Memory B cell (primary cell): ENCODE measurements at regions not wholly inside any gene's neighbourhood (a gene's known extent, or its start where the extent isn't known, plus 50 kb on each side); places are given as distances from the start of the nearest gene placed in this dataset.
"Not testable (repeated sequence)": the region's sequence is repeated elsewhere in the genome, so short reads cannot be mapped to it uniquely, and the experiment has no call there.

Experiments used
- ATAC-seq: fragments of 150-1000 bp; cut with Tn5 transposase; 2 replicates; pipeline ENCODE4 v1.10.0; 2021; ENCODE audit warnings: low read depth, mild to moderate bottlenecking, moderate library complexity
- DNase-seq, 2 donors: peaks; one replicate each; pipeline ENCODE4 v3.0.0; 2022; ENCODE audit warnings: low spot score in 2 of 2
- H3K27ac Mint-ChIP-seq: one replicate; pipeline ENCODE4 v1.8.0; 2022; ENCODE audit warnings: mild to moderate bottlenecking, moderate library complexity, mixed read lengths
- H3K27me3 Mint-ChIP-seq: one replicate; pipeline ENCODE4 v1.8.0; 2022; ENCODE audit warnings: mixed read lengths
- H3K36me3 Mint-ChIP-seq: one replicate; pipeline ENCODE4 v1.8.0; 2022; ENCODE audit warnings: mild to moderate bottlenecking, mixed read lengths
- H3K4me1 Mint-ChIP-seq: one replicate; pipeline ENCODE4 v1.8.0; 2022; ENCODE audit warnings: mixed read lengths
- H3K4me3 Mint-ChIP-seq: one replicate; pipeline ENCODE4 v1.8.0; 2022; ENCODE audit warnings: mild to moderate bottlenecking, moderate library complexity, mixed read lengths
- H3K9me3 Mint-ChIP-seq: one replicate; pipeline ENCODE4 v1.8.0; 2022; ENCODE audit warnings: mixed read lengths

DNA sequence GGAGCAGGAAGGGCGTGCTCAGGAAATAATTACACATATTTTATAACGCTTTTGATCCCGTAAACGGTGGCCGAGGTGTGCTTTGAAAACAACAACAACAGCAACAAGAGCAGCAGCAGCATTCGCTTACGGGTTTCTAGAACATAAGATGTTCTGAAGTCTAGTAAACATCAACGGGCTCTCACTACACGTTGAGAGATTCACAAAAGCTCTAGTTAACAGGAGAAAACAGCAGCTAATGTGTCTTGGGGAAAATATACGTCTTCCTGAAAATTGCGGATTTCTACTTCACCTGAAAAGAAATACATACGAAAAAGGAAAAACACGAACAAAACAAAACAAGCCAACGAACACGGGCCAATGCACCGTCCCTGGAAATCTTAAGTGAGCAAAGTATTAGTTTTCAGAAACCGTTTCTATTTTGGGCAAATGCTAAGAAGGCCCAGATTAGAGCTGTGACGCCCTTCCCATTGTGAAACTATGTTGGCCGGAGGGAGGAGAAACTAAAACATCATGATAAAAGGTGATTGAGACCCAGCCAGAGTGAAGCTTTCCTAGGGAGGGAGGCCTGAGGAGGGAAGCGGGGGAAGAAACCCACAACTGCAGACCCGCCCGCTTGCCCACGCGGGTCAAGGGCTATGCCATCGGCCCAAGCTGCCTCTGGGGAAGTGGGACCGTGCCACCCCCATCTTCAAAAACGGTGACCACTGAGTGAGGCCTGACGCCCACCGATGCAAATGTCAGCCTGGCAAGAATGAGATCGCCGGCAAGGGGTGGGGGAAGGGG lies 105.9 kb upstream of the ANKRD30BL start:
- not testable (repeated sequence) for H3K4me3 Mint-ChIP-seq, DNase-seq, H3K27ac Mint-ChIP-seq, ATAC-seq, H3K4me1 Mint-ChIP-seq, H3K36me3 Mint-ChIP-seq, H3K27me3 Mint-ChIP-seq, H3K9me3 Mint-ChIP-seq

- not testable (repeated sequence) for H3K4me3 Mint-ChIP-seq, H3K9me3 Mint-ChIP-seq, H3K4me1 Mint-ChIP-seq, H3K36me3 Mint-ChIP-seq, H3K27ac Mint-ChIP-seq, ATAC-seq, H3K27me3 Mint-ChIP-seq, DNase-seq
Observed at GRCh38 chr2:132268284-132268976, 106.7 kb upstream of the ANKRD30BL start.

GRCh38 chr2:132268977-132269523 lies 107.3 kb upstream of the ANKRD30BL start:
- Mint-ChIP-seq H3K36me3 (no peaks in the 10 kb centered on the region), H3K27ac (no peak overlapping the region), H3K27me3 (peaks cover under 1% of the 10 kb centered on the region), H3K9me3 (no peaks in the 10 kb centered on the region), H3K4me1 (no peaks in the 10 kb centered on the region), H3K4me3 (no peak overlapping the region)
- ATAC-seq (no peak), DNase-seq (no peak)

DNA sequence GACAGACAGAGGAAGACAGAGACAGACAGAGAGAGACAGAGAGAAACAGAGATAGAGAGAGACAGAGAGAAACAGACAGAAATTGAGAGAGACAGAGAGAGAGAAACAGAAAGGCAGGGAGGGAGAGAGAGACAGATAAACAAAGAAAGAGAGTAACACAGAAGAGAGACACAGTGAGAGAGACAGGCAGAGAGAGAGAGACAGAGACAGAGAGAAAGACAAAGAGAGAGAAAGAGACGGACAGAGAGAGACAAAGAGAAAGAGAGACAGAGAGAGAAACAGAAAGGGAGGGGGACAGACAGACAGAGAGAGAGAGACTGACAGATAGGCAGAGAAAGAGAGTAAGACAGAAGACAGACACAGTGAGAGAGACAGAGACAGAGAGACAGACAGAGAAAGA lies 108.5 kb upstream of the ANKRD30BL start:
- no peak overlapping the region for H3K4me3 Mint-ChIP-seq

DNA sequence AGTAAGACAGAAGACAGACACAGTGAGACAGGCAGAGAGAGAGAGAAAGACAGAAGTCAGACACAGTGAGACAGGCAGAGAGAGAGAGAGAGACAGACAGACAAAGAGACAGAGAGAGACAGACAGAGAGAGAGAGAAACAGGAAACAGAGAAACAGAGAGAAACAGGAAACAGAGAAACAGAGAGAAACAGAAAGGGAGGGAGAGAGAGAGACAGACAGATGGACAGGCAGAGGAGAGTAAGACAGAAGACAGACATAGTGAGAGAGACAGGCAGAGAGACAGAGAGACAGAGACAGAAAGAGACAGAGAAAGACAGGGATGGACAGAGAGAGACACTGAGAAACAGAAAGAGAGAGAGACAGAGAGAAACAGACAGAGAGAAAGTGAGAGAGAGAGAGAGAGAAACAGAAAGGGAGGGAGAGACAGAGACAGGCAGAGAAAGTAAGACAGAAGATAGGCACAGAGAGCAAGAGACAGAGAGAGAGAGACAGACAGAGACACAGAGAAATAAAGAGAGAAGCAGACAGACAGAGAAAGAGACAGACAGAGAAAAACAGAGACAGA lies 109.3 kb upstream of the ANKRD30BL start:
- Mint-ChIP-seq H3K4me1 (no peaks in the 10 kb centered on the region), H3K9me3 (peaks cover 2% of the 10 kb centered on the region), H3K27me3 (peaks cover 2% of the 10 kb centered on the region), H3K27ac (no peak overlapping the region), H3K4me3 (no peak overlapping the region), H3K36me3 (no peaks in the 10 kb centered on the region)
- DNase-seq (no peak), ATAC-seq (no peak)

More for the DNA sequence above, 108.5 kb upstream of the ANKRD30BL start:
- Mint-ChIP-seq H3K9me3 (peaks cover 2% of the 10 kb centered on the region), H3K27me3 (peaks cover 2% of the 10 kb centered on the region), H3K4me1 (no peaks in the 10 kb centered on the region), H3K36me3 (no peaks in the 10 kb centered on the region), H3K27ac (no peak overlapping the region)
- ATAC-seq (no peak), DNase-seq (no peak)

- not testable (repeated sequence) for H3K4me1 Mint-ChIP-seq, H3K27ac Mint-ChIP-seq, DNase-seq, H3K27me3 Mint-ChIP-seq, H3K9me3 Mint-ChIP-seq, H3K36me3 Mint-ChIP-seq, H3K4me3 Mint-ChIP-seq, ATAC-seq
Observed at GRCh38 chr2:132271794-132272193, 110.0 kb upstream of the ANKRD30BL start.

- no peak for ATAC-seq
- peaks cover 3% of the 10 kb centered on the region for H3K4me1 Mint-ChIP-seq
- H3K27me3 Mint-ChIP-seq, result peaks cover 2% of the 10 kb centered on the region
- no peak overlapping the region for H3K4me3 Mint-ChIP-seq
- H3K36me3 Mint-ChIP-seq, result no peaks in the 10 kb centered on the region
- DNase-seq, result no peak
- H3K27ac Mint-ChIP-seq, result no peak overlapping the region
- H3K9me3 Mint-ChIP-seq, result peaks cover 9% of the 10 kb centered on the region
Observed at GRCh38 chr2:132272713-132273112, 111.0 kb upstream of the ANKRD30BL start.

DNA sequence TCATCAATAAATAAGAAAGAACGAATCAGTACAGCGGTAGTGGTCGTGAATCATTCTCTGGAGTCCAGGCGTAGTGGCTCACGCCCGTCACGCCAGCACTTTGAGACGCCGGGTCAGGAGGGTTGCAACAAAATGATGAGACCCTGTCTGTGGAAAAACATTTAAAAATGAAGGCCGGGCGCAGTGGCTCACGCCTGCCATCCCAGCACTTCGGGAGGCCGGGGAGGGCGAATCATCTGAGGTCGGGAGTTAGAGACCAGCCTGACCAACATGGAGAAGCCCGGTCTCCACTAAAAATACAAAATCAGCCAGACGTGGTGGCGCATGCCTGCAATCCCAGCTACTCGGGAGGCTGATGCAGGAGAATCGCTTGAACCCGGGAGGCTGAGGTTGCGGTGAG lies 111.8 kb upstream of the ANKRD30BL start:
- H3K9me3 Mint-ChIP-seq, result peaks cover 11% of the 10 kb centered on the region
- not testable (repeated sequence) for H3K4me1 Mint-ChIP-seq, H3K4me3 Mint-ChIP-seq, H3K36me3 Mint-ChIP-seq, ATAC-seq, H3K27me3 Mint-ChIP-seq, DNase-seq, H3K27ac Mint-ChIP-seq

DNA sequence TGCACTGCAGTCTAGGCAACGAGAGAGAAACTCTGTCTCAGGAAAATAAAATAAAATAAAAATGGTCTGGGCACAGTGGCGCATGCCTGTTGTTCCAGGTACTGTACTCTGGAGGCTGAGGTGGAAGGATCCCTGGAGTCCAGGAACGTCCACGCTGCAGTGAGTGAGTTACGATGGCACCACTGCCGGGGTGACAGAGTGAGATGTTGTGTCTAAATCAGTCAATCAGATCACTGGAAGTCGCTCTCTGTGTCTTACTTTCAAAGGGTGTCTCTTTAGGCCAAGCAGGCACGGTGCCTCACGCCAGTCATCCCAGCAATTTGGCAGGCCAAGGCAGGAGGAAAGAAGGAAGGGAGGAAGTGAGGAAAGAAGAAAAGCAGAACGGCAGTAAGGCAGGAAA lies 112.2 kb upstream of the ANKRD30BL start:
- no peak overlapping the region for H3K27ac Mint-ChIP-seq
- peaks cover 1% of the 10 kb centered on the region for H3K36me3 Mint-ChIP-seq
- H3K9me3 Mint-ChIP-seq, result peaks cover 11% of the 10 kb centered on the region
- no peak overlapping the region for H3K4me3 Mint-ChIP-seq
- H3K4me1 Mint-ChIP-seq, result peaks cover 3% of the 10 kb centered on the region
- DNase-seq (no peak), ATAC-seq (no peak)
- peaks cover 2% of the 10 kb centered on the region for H3K27me3 Mint-ChIP-seq

- H3K36me3 Mint-ChIP-seq, result peaks cover 1% of the 10 kb centered on the region
- no peak overlapping the region for H3K4me3 Mint-ChIP-seq
- DNase-seq (no peak), ATAC-seq (no peak)
- H3K27ac Mint-ChIP-seq, result no peak overlapping the region
- peaks cover 11% of the 10 kb centered on the region for H3K9me3 Mint-ChIP-seq
- H3K27me3 Mint-ChIP-seq, result peaks cover 2% of the 10 kb centered on the region
- peaks cover 3% of the 10 kb centered on the region for H3K4me1 Mint-ChIP-seq
Observed at GRCh38 chr2:132275396-132275795, 113.6 kb upstream of the ANKRD30BL start.

DNA sequence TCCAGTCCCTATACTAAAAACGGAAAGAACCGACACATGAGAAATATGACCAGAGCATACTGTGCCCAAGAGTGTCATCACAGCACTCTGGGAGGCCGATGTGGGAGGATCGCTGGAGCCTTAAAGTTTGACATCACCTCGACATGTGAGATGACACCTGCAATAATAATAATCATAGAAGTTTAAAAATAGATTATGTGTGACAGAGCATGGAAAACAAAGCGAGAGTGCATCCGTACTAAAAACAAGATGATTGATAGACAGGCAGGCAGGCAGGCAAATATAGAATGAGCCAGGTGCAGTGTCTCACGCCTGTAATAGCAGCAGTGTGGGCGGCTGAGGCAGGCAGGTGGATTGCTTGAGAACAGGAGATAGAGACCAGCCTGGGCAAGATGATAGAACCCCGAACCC lies 114.8 kb upstream of the ANKRD30BL start:
- no peak overlapping the region for H3K27ac Mint-ChIP-seq
- DNase-seq (no peak), ATAC-seq (no peak)
- peaks cover 11% of the 10 kb centered on the region for H3K9me3 Mint-ChIP-seq
- peaks cover 1% of the 10 kb centered on the region for H3K36me3 Mint-ChIP-seq
- H3K27me3 Mint-ChIP-seq, result peaks cover 4% of the 10 kb centered on the region
- H3K4me3 Mint-ChIP-seq, result no peak overlapping the region
- H3K4me1 Mint-ChIP-seq, result peaks cover 3% of the 10 kb centered on the region

DNA sequence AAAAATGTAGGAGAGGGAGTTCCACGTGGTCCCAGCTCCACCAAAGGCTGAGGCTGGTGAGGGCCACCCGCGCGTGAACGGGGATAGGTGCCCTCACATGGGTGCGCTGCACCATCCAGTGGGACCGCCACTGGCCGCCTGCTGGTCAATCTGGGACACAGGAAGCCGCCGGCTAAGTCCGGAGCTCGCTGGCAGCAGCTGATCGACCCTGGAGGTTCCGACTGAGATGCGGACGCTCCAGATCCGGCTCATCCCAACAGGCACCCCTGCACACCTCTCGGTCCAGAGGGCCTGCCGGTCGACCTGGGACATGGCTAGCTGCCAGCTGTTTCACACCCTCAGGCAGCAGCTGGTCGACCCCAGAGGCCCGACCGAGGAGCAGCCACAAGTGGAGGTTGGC lies 116.5 kb upstream of the ANKRD30BL start:
- Mint-ChIP-seq H3K27ac (no peak overlapping the region), H3K4me1 (peaks cover 3% of the 10 kb centered on the region), H3K4me3 (no peak overlapping the region), H3K9me3 (peaks cover 12% of the 10 kb centered on the region), H3K36me3 (peaks cover 1% of the 10 kb centered on the region), H3K27me3 (peaks cover 8% of the 10 kb centered on the region)
- DNase-seq (no peak), ATAC-seq (no peak)

DNA sequence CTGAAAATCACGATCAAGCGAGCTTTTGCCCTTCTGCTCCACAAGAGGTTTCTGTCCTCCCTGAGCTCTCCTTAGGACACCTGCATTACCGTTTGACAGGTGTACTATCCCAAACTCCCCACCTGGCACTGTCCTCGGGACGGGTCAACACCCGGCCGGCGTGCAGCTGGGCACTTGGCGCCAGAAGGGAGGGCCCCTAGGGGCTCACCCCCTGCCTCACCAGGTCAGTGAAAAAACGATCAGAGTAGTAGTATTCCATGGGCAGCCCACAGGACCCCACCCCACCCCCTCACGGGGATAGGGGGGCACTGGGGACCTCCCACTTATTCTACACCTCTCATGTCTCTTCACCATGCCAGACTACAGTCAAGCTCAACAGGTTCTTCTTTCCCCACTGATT lies 117.6 kb upstream of the ANKRD30BL start:
- H3K4me3 Mint-ChIP-seq, result no peak overlapping the region
- H3K9me3 Mint-ChIP-seq, result peaks cover 10% of the 10 kb centered on the region
- peaks cover 1% of the 10 kb centered on the region for H3K36me3 Mint-ChIP-seq
- H3K4me1 Mint-ChIP-seq, result peaks cover 3% of the 10 kb centered on the region
- DNase-seq, result no peak
- no peak for ATAC-seq
- H3K27ac Mint-ChIP-seq, result no peak overlapping the region
- peaks cover 6% of the 10 kb centered on the region for H3K27me3 Mint-ChIP-seq

DNA sequence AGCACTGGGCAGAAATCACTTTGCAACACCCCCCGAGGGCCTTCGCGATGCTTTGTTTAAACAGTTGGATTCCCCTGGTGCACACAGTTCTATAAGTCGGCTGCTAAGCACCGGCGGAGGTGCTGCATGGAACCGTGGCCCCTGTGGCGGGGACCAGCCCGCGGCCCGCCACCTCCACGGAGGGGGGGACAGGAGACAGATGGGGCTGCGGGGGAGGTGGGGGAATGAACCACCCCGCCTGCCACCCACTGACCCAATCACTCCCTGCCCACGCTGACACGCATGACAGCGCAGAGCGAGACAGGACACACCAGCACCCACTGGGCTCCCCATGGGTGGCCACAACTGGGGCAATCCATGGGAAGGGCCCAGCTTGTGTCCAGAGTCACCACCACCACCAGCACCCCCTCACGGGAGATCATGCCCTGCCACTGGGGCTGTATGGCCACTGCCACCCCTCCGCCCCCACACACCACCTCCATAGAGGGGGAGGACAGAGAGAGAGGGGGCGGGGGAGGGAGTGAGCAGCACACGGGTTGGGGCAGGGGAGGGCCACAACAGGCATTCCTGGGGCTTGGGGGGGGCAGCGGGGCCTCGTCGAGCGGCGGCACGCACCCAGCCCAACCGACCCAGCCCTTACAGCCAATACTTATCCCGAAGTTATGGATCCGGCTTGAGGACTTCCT lies 118.3 kb upstream of the ANKRD30BL start:
- Mint-ChIP-seq H3K4me1 (peaks cover 3% of the 10 kb centered on the region), H3K27me3 (peaks cover 6% of the 10 kb centered on the region), H3K36me3 (peaks cover 1% of the 10 kb centered on the region), H3K9me3 (peaks cover 10% of the 10 kb centered on the region), H3K27ac (no peak overlapping the region), H3K4me3 (no peak overlapping the region)
- ATAC-seq (no peak), DNase-seq (no peak)
